Eye (tissue), 1 donor: ENCODE measurements at regions not wholly inside any gene's neighbourhood (a gene's known extent, or its start where the extent isn't known, plus 50 kb on each side); places are given as distances from the start of the nearest gene placed in this dataset.

ENCODE experiments used
- DNase-seq: peaks from one replicate; pipeline ENCODE4 v3.0.0-alpha.2; 2015

DNA sequence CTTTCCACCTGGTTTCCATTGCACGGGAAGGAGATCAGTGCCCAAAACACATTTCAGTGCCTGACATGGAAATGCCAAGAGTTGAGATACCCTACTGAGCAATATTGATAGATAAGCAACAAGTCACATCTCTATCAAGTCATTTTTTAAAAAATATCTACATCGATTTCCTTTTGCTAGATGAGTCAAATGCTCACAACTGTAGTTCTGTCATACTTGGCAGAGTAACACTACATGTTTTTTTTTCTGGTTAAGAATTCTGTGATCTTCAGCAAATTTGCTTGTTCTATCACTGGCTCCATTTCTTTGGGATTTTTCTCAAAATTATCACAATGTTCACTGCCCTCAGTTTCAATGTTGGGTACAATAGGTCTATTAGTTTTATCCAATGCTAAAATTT is 145.4 kb downstream of the ZC3H11B start:
- no peak for DNase-seq

DNA sequence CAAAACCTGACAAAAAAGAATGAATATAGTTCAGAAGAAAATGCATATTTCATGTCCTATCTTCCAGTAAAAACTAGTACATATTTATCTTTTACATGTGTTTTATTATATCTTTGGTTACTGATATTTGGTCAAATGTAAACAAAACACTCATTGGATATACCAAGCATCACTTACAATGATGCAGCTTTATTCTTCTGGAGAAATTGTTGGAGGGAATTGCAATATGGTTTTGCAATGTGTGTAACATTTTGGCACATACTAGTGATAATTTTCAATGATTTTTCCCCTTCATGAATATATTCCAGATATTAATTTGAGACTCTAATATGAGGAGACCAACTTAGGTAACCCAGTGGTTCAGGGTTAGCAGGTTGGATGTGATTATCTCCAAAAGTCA is 146.1 kb downstream of the ZC3H11B start:
- DNase-seq, result no peak

DNA sequence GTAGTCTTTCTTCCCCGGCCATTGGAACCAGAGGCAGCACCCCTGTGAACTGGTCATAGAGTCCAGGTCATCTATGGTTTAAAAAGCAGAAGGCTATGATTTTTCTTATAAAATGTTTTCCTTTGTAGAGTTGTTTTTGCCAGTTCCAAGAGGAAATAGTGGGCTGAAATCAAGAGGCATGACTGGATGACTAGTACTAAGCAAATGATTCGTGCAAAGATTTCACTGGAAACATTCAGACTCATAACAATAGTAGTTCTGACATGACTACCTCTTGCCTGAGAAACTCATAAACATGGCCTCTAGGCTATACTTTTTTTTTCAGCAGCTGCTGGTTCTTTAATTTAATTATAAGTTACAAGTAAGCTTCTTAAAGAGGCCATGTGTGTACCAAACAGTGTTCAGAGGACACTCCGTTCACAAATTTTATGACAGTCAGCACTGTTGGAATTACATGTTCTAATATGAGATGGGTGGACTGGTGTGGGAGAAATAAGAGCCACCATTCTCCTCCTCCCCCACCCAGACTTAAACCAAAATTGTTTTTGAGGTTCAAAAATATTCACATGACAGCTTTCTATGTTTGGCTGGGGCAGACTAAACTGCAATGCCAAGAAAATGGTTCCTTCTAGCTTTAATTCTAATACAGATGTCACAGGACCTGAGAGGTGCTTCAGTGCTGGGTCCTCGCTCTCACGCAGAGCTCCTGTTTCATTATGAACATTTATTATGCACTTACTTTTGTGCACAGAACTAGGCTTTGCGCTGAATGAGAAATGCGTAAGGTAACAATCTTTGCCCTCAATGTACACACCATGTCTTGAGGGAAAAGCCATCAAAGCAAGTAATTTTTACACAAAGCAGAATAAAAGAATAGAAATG is 147.5 kb downstream of the ZC3H11B start:
- DNase-seq, result no peak

- DNase-seq, result peak; percentile 15
These were observed 149.3 kb downstream of the ZC3H11B start for GRCh38 chr1:219463636-219464035.

DNA sequence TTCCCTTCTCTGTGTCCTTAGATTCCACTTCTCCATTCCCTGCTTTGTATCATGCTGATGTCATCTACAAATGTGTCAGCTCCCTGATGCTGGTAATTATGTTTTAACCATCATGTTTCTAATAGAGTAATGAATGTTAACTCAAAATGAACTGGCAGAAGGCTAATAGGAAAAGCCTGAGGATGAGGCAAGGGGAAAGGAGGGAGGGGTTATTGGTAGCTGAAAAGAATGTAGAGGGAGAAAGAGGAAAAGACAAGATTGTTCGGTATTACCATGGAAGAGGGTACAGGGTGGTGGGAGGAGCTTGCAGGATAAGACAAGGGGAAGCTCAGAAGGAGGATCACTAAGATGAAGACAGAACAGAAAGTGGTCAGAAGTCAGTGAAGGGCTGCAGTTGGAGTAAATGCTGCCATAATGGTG is 150.9 kb downstream of the ZC3H11B start:
- DNase-seq, result no peak

DNA sequence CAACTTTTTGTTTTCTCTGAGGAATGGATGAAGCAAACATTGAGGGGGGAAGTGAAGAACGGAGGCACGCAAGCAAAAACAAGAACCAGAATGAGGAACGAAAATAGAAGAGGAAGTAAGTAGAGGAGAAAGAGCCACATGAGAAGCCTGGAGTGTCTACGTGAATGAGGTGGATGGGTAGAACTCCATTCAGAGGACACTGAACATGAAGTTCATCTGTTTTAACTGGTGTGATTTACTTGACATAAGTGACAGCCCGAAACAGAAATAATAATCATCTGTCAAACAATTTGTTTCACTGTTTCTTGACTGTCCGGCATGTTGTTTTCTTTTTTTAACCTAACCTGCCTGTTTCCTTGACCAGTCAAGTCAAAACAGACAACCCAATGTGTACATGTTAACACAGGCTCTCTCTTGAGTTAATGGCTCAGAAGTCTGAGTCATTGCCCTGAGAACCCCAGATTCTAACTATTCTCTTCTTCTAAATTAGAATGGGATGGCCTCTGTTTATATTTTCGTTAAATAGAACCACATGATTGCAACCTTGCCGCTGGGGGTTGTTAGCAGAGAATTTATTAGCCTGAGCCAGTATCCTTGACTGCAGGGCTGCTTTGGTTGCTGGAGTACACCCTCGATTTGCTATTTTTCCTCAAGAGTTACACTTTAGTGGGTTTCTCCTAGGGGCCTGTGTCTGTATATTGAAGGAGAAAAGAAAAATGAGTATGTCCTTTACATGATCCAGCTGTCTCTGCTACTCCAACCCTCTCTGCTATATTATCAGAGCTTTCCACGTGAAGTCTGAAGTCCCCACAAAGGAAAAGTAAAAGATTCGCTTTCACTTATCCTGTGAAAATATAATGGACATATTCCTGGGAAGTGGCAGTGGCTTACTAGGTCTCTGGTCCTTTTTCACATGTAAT is 151.7 kb downstream of the ZC3H11B start:
- peak; percentile 48 for DNase-seq

- no peak for DNase-seq
These were observed 152.6 kb downstream of the ZC3H11B start for GRCh38 chr1:219460081-219460895.

DNA sequence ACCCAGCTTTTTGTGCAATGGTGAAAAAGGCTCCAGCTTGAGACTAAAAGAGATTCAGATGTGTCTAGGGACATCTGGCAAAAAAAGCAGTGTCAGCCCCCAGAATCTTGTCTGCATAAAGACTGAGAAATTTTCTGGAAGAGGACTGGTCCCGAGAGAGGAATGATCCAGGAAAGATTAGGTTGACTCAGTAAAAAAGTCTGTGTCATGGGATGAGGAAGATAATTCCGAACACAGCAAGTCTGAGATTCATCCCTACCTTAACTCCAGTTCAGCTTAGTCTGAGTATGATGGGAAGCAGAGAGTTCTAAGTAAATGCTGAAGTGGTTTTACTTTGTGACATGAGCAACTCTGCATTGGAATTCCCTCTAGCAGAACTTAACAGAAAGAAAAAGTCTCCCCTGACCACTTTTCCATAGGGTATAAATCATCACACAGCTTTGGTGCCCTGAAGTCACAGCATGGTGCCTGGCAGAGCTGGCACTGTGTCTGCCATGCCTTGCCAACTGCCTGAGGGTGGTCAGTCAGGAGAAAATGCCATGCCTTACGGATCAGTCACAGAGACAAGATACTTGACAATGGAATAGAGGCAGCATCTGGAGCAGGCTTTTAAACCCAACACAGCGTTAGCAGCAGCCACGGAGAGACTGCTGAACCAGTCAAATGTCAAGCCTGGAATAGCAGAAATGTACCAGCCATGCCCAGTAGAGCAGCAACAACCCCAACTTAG is 153.4 kb downstream of the ZC3H11B start:
- peak; percentile 7 for DNase-seq

GRCh38 chr1:219446288-219446687 is 166.6 kb downstream of the ZC3H11B start:
- peak; percentile 39 for DNase-seq

- peak; percentile 3 for DNase-seq
These were observed 167.0 kb downstream of the ZC3H11B start for GRCh38 chr1:219445864-219446263.

DNA sequence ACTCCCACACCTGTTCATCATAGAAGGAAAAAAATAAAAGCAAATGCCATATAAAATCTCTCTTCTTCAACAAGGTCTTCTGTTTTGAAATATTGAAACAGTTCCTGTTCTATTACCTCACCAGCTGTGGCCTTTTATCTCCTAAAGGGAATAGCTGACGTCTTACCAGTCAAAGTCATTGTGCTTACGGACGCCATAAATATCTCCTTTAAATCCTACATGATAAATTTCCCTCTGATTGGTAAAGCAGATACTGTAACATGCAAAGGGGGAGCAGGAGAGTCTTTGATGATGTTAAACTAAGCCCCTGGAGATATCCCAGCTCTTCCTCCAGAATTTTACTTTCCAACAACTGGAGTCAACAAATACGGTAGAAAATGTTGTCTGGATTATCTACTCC is 168.4 kb downstream of the ZC3H11B start:
- no peak for DNase-seq

DNA sequence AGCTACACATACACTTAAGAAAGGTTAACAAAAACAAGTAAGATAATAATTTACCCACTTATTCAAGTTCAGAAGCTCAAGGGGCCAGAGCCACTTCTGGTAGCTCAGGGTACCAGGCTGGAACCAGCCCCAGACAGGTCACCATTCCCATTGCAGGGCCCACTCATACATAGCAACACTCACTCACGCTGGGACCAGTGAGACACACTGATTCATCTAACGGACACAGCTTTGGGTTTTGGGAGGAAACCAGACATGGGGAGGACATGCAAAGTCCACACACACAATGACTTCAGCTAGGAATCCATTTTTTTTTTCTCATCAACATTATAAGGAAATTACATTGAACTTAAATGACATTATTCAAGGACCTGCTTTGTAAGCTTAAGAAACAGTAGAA is 169.1 kb downstream of the ZC3H11B start:
- DNase-seq, result no peak

- no peak for DNase-seq
These were observed 170.3 kb downstream of the ZC3H11B start for GRCh38 chr1:219442611-219443061.

- DNase-seq, result no peak
These were observed 171.0 kb downstream of the ZC3H11B start for GRCh38 chr1:219441884-219442283.

- DNase-seq, result no peak
These were observed 173.5 kb downstream of the ZC3H11B start for GRCh38 chr1:219439376-219439775.

- DNase-seq, result no peak
These were observed 174.5 kb downstream of the ZC3H11B start for GRCh38 chr1:219438386-219438785.

GRCh38 chr1:219434923-219435297 is 178.0 kb downstream of the ZC3H11B start:
- DNase-seq, result no peak

DNA sequence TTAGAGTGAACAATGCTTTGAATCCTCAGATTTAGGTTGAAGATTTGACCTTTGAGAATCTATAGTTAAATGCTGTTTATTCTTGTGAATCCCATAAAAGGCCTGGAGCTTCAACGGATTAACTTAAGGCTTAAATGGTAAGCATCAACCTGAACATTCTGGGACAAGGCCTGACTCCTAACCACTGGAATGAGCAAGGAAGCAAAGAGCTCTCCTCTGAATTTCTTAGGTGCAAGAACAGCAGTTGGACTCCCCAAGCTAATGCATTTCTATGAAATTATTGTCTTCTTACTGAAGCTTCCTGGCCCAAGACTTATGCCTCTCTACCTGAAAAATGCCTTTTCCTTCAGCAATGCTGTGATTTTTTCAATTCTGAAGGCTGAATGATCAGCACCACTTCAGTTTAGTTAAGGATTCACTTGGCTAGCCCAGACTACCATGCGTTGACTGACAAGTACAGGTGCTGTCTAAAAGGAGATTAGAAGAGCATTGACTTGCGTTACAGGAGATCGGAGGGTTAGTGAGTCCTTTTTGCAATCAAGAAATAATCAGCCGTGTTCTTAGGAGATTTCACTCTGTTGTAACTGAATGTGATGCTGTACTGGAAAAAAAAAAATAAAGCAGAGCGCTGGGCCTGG is 178.5 kb downstream of the ZC3H11B start:
- no peak for DNase-seq

GRCh38 chr1:219433496-219434131 is 179.3 kb downstream of the ZC3H11B start:
- no peak for DNase-seq

DNA sequence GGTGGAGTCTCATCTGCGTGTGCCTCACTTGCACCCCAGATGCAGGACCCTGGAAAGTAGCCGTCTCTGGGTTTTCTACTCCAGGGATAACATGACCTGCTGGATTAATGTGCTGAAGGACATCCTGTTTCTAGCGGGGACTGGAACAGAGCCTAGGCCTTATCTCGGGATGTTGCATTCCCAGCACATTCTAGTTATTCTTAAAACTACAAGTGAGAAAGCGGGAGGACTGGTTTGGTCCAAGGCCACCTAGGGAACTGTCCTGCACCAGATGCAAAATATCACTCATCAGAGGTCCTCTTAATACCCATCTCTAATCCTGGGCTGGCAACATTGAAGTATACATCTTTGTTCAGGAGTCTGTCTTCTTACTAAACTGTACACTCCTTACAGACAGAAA is 179.9 kb downstream of the ZC3H11B start:
- DNase-seq, result no peak

DNA sequence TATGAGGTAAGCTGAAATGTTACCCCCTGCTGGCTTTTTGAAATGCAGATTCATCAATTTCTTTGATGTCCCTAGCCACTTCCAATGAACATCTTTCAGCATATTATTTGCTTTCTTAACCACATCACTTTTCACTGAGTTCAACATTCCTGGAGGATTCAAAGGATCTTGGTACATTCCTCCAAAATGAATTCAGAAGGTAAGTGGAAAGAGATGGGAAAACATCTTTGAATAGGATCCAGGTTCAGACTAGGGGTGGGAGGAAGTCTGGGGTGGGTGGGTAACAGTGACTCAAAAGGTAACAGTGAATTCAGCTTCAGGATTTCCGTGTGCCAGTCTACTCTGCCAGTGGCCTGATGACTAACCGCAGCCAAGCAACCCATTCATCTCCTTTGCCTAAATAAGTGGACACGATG is 180.7 kb downstream of the ZC3H11B start:
- DNase-seq, result no peak
